ENCODE measurements at regions not wholly inside any gene's neighbourhood (a gene's known extent, or its start where the extent isn't known, plus 50 kb on each side); places are given as distances from the start of the nearest gene placed in this dataset.

- in situ Hi-C loops (cut with HindIII; ENCODE audit: extremely low pct_ligation_motif_present, low pct_unique_long_range_greater_than_20kb) (no loop called here), intact Hi-C loops (cut with micrococcal nuclease; ENCODE audit: unreplicated experiment) (loop anchor here (2.0 to 5.0 kb wide), 3 partner anchors 276 to 586 kb away; partner anchors contain the start of gene TIMM22)
- CTCF ChIA-PET (ENCODE audit: low intra/inter-chr PET ratio, low total read pairs): interaction anchor here (1.2 kb wide), 1 partner anchor 288 kb away, joined by 4 read pairs; no protein-coding TSS in a partner anchor
- BruUV-seq (replicated peaks): no TSS peak
- WGBS (ENCODE audit: low lambda C conversion rate): 77% methylated on average over 12 of the region's 12 CpGs
- H3K4me1 ChIP-seq (ENCODE audit: insufficient read depth, low read length): peaks cover 33% of the 10 kb centered on the region
- H3K36me3 ChIP-seq (replicated peaks in 1 of 2; ENCODE audit: control insufficient read depth in 1 of 2, insufficient read depth in 2 of 2, low read length in 2 of 2): no peaks in the 10 kb centered on the region
- H2AFZ ChIP-seq (ENCODE audit: low read length): no peak overlapping the region
- peak overlapping the region; percentile 96; the same call in 1 of the 2 replicates for H3K4me2 ChIP-seq (ENCODE audit: low read depth, low read length)
- no peaks in the 10 kb centered on the region for H4K20me1 ChIP-seq (ENCODE audit: insufficient read depth, low read length)
- H3K9ac ChIP-seq (ENCODE audit: insufficient read depth, low read depth, low read length): no peak overlapping the region
- peak; percentile 27; the same call in 2 of the 3 replicates for ATAC-seq
- no peak overlapping the region for H3K27ac ChIP-seq (ENCODE audit: extremely low read length, insufficient read depth, low read length)
- POLR2A ChIA-PET: interaction anchor here (0.9 to 1.5 kb wide), 2 partner anchors 33 to 585 kb away, joined by 3 to 4 read pairs; partner anchors contain the start of gene TIMM22
- no peak for DNase-seq (ENCODE audit: low spot score)
- H3K4me3 ChIP-seq (replicated peaks in 1 of 3; ENCODE audit: insufficient read depth in 1 of 3, low read depth in 2 of 3, low read length in 3 of 3): no peak overlapping the region
- no peaks in the 10 kb centered on the region for H3K9me3 ChIP-seq (ENCODE audit: low read length)
- TF ChIP-seq ZC3H13 (CRISPR knock-in tag; IDR thresholded peaks at IDR 0.05) (0 out of 2 replicates have a peak, but pooled peaks have one; percentile 7), ZNF879 (CRISPR knock-in tag; IDR thresholded peaks at IDR 0.05) (no peak)
- H3K79me2 ChIP-seq (ENCODE audit: insufficient read depth, low read length): no peaks in the 10 kb centered on the region
- no peaks in the 10 kb centered on the region for H3K27me3 ChIP-seq (ENCODE audit: control insufficient read depth in 1 of 2, insufficient read depth in 2 of 2, low read length in 2 of 2)
- no peak for FAIRE-seq
Observed at GRCh38 chr17:411421-412120, 59.0 kb upstream of the RPH3AL start.

GRCh38 chr17:410543-411401, 58.2 kb upstream of the RPH3AL start:
- ATAC-seq (peak; percentile 79), DNase-seq (ENCODE audit: low spot score) (no peak), FAIRE-seq (no peak)
- Histone ChIP-seq H3K27me3 (ENCODE audit: control insufficient read depth in 1 of 2, insufficient read depth in 2 of 2, low read length in 2 of 2) (no peaks in the 10 kb centered on the region), H3K36me3 (replicated peaks in 1 of 2; ENCODE audit: control insufficient read depth in 1 of 2, insufficient read depth in 2 of 2, low read length in 2 of 2) (no peaks in the 10 kb centered on the region), H3K79me2 (ENCODE audit: insufficient read depth, low read length) (no peaks in the 10 kb centered on the region), H3K9me3 (ENCODE audit: low read length) (no peaks in the 10 kb centered on the region), H3K4me1 (ENCODE audit: insufficient read depth, low read length) (peaks cover 33% of the 10 kb centered on the region), H3K27ac (ENCODE audit: extremely low read length, insufficient read depth, low read length) (peak overlapping the region; percentile 54), H4K20me1 (ENCODE audit: insufficient read depth, low read length) (no peaks in the 10 kb centered on the region), H3K4me2 (ENCODE audit: low read depth, low read length) (peak overlapping the region; percentile 96), H3K4me3 (replicated peaks in 1 of 3; ENCODE audit: insufficient read depth in 1 of 3, low read depth in 2 of 3, low read length in 3 of 3) (peak overlapping the region; percentile 68 to 81 (median 79)), H3K9ac (ENCODE audit: insufficient read depth, low read depth, low read length) (peak overlapping the region; percentile 73), H2AFZ (ENCODE audit: low read length) (no peak overlapping the region)
- BruUV-seq (replicated peaks): no TSS peak
- WGBS (ENCODE audit: low lambda C conversion rate): 19% methylated on average over 21 of the region's 27 CpGs
- POLR2A ChIA-PET: interaction anchor here (1.0 kb wide), 1 partner anchor 12 kb away, joined by 4 read pairs; no protein-coding TSS in a partner anchor
- CTCF ChIA-PET (ENCODE audit: low intra/inter-chr PET ratio, low total read pairs): no interaction called here
- intact Hi-C loops (cut with micrococcal nuclease; ENCODE audit: unreplicated experiment): loop anchor here (2.0 to 5.0 kb wide), 3 partner anchors 277 to 587 kb away; partner anchors contain the start of gene TIMM22
- in situ Hi-C loops (cut with HindIII; ENCODE audit: extremely low pct_ligation_motif_present, low pct_unique_long_range_greater_than_20kb): no loop called here
- TF ChIP-seq ZNF33B (CRISPR knock-in tag; IDR thresholded peaks at IDR 0.05): no peak
- TF ChIP-seq ZBTB8A (CRISPR knock-in tag; IDR thresholded peaks at IDR 0.05; ENCODE audit: borderline replicate concordance, low read depth): no peak
- no peak for TF ChIP-seq ZNF678 (CRISPR knock-in tag; IDR thresholded peaks at IDR 0.05)
- TF ChIP-seq, protein P1, sequence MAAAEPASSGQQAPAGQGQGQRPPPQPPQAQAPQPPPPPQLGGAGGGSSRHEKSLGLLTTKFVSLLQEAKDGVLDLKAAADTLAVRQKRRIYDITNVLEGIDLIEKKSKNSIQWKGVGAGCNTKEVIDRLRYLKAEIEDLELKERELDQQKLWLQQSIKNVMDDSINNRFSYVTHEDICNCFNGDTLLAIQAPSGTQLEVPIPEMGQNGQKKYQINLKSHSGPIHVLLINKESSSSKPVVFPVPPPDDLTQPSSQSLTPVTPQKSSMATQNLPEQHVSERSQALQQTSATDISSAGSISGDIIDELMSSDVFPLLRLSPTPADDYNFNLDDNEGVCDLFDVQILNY (CRISPR knock-in tag; conservative IDR thresholded peaks at IDR 0.05): no peak
- no peak for TF ChIP-seq NR2F6 (IDR thresholded peaks at IDR 0.05)
- TF ChIP-seq NR2F6 (CRISPR knock-in tag; IDR thresholded peaks at IDR 0.05): no peak
- TF ChIP-seq HMGA1 (CRISPR knock-in tag; conservative IDR thresholded peaks at IDR 0.05): no peak
- TF ChIP-seq ZNF788 (CRISPR knock-in tag; IDR thresholded peaks at IDR 0.05; ENCODE audit: borderline replicate concordance): 0 out of 2 replicates have a peak, but pooled peaks have one; percentile 55
- TF ChIP-seq, protein P2, sequence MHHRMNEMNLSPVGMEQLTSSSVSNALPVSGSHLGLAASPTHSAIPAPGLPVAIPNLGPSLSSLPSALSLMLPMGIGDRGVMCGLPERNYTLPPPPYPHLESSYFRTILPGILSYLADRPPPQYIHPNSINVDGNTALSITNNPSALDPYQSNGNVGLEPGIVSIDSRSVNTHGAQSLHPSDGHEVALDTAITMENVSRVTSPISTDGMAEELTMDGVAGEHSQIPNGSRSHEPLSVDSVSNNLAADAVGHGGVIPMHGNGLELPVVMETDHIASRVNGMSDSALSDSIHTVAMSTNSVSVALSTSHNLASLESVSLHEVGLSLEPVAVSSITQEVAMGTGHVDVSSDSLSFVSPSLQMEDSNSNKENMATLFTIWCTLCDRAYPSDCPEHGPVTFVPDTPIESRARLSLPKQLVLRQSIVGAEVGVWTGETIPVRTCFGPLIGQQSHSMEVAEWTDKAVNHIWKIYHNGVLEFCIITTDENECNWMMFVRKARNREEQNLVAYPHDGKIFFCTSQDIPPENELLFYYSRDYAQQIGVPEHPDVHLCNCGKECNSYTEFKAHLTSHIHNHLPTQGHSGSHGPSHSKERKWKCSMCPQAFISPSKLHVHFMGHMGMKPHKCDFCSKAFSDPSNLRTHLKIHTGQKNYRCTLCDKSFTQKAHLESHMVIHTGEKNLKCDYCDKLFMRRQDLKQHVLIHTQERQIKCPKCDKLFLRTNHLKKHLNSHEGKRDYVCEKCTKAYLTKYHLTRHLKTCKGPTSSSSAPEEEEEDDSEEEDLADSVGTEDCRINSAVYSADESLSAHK (CRISPR knock-in tag; IDR thresholded peaks at IDR 0.05; ENCODE audit: borderline replicate concordance): no peak
- peak; percentile 35; the same call in 1 of the 2 replicates for TF ChIP-seq TBX2 (CRISPR knock-in tag; IDR thresholded peaks at IDR 0.05; ENCODE audit: borderline replicate concordance)
- TF ChIP-seq ARNTL (CRISPR knock-in tag; IDR thresholded peaks at IDR 0.05): 0 out of 2 replicates have a peak, but pooled peaks have one; percentile 23

Data from HepG2 (cell line).